ENCODE measurements at regions not wholly inside any gene's neighbourhood (a gene's known extent, or its start where the extent isn't known, plus 50 kb on each side); places are given as distances from the start of the nearest gene placed in this dataset.

DNA sequence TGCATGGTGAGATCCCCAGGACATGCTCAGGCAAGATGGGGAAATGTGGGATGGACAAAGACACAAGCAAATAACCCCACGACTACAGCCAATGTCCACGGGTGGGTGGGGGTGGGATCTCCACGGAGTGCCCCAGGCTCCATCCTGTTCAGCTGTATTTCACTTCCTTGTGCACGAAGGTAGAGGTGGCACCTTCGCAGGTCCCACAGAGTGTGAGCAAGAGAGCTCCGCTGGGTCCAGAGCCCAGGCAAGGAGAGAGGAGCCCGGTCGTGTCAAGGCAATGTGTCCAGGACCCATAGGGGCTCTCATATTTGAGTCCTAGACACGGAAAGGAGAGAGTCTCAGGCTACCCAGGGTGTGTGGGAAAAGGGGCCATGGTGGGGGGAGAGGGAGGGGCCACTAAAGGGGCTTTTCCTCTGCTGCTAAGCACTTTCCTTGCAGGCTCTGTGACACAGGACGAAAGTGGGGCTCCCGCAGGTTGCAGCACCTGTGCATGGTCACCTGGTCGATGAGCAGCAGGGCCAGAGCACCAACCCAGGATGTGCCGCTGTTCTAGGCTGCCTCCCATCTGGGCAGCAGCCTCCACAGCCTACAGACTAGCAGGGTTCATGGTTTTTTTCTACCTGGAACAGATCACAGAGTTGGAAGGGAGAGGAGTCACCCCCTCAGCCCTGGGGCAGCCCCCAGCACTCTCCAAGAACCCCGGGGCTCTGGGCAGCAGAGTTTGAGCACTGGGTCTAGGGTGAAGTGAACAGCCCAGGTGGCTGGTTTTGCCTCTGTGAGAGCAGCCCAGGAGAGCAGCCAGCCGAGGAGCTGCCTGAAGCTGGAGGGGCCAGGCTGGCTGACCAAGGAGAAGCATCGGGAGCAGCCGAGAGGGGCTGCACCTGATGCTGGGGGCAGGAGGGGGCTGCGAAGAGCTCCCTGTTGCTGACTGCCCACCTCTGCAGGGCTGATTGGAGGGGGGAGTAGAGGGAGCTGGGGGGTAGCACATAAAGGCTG is 100.7 kb upstream of the MVB12B start:
- no peak for DNase-seq

GRCh38 chr9:126226991-126227936 is 99.4 kb upstream of the MVB12B start:
- no peak for DNase-seq

GRCh38 chr9:126228111-126228780 is 98.4 kb upstream of the MVB12B start:
- DNase-seq, result no peak

GRCh38 chr9:126228781-126229444 is 97.7 kb upstream of the MVB12B start:
- peak; percentile 79 for DNase-seq

DNA sequence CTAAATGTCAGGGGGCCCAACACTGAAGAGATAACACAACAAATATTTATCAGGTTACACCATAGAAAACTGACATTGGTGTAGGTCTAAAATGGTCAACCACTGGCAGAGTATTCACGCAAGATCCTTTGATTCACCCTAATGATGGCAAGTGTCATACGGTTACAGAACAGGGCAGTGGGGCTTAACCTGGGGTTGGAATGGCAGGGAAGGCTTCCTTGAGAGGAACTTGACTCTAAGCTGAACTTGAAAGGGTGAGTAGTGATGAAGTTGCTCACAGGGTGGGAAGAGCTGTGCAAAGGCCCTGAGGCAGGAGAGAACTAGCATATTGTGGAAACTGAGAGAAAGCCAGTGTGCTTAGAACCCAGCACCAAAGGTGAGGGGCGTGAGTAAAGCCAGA is 97.1 kb upstream of the MVB12B start:
- DNase-seq, result no peak

DNA sequence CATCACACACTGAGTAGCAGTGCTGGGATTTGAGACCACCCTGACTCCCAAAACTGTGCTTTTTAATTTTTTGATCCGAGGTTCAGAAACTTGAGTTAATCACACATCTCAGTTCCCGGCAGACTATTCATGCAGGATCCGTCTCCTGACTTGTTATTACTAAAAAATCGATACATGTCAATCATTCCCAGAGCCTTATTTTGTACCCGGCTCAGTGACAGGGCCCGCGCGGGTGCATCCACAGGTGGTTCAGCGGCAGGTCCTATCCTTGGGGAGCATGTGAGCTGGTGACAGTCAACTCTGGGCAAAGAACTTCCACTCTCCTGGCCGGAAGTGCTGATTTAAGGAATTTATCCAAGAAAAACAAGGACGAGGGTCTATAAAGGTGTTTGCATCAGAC is 95.9 kb upstream of the MVB12B start:
- DNase-seq, result no peak

DNA sequence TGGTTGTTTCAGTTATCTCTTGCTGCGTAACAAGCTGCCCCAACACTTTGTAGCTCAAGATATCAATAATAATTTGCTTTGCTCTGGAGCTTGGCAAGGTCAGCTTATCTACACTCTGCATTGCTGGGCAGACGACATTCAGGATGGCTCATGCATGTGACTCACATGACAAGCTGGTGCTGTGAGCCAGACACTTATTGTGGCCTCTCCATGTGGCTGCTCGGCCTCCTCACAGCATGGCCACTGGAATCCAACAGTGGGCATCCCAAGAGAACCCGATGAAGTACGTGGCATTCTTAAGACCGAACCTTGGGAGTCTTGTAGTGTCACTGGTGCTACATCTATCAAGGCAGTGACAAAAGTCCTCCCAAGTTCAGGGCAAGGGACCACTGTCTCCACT is 94.2 kb upstream of the MVB12B start:
- no peak for DNase-seq

DNA sequence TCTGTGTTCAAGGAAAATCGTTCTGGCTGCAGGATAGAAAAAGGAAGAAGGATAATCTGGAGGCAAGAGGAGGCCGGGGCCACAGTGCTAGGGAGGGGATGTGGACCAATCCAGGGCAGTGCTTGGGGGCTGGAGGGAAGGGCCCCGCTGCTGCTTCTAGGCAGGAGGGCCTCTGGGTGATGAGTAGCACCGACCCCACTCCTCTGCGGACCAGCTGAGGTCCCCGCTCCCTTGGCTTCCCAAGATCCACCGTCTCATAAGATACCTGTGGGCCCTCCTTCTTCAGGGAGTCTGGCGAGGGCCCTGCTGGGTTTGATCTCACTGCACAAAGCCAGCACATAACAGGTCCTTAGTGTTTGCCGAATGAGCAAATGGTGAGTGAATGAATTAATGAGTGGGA is 93.5 kb upstream of the MVB12B start:
- DNase-seq, result no peak

DNA sequence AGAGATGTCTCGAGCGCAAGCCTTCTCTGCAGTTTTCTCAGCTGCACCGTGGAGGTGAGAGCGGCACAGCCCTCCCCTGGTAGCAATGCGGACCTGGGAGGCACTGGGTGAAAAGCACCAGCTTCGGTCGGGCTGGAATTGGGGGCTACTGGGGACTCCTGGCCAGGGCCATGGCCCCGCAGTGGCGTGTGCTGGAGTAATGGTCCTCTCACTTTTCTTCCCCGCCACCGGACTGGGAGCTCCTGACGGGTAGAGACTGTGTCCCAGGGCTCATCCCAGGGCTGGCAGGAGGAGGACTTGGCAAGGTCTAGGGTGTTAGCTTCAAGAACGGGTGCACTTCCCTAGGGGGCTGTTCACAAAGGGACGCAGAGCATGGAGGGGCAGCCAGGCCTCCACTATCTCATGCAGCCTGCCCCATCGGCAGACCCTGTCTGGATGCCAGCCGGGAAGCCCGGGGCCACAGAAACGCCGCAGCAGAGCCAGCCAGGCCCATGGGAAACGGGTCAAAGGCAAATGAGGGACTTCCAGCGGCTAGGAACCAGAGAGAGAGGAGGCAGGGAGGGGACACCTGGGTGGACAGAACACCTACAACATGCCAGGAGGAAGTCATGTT is 92.6 kb upstream of the MVB12B start:
- no peak for DNase-seq

- no peak for DNase-seq
Measured at GRCh38 chr9:126234681-126235335, 91.8 kb upstream of the MVB12B start.

DNA sequence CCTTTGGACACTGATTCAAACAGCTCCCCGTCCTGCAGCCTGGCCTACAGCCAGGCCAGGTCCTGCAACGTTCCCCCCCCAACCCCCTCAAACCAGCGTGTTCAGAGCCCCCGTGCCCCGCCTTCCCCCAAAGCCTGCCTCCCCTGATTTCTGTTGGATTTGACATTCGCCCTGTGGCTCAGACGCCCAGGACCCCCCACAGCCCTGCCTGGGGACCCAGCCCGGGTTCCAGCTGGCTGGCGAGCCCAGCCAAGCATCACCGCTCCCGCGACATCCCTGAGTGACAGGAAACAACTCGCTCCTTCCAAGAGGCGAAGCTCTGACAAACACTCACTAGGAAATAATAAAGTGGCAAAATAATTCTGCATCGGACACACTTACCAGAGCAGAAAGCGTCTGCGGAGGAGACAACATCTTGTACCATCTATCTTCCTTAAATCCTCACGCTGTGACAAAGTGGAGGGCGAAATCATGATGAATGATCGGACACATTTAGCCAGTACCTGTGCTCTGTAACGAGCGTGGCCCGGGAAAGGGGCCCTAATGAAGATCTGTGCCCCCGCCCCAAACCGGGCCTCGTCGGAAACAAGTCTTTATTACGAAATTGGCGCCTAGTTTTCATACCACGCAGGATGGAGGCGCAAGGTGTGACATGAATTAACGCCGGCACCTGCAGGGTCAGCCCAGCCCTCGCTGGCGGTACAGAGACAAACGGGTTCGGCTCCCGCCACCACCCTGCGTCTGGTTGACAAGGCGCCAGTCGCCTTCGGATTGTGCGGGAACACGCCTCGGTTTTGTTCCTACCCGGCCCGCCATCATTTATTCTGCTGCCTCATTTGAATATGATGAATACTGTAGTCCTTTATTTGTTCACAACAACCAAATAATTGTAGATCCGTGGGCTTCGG is 91.0 kb upstream of the MVB12B start:
- DNase-seq, result no peak

GRCh38 chr9:126236273-126236672 is 90.4 kb upstream of the MVB12B start:
- DNase-seq, result no peak

DNA sequence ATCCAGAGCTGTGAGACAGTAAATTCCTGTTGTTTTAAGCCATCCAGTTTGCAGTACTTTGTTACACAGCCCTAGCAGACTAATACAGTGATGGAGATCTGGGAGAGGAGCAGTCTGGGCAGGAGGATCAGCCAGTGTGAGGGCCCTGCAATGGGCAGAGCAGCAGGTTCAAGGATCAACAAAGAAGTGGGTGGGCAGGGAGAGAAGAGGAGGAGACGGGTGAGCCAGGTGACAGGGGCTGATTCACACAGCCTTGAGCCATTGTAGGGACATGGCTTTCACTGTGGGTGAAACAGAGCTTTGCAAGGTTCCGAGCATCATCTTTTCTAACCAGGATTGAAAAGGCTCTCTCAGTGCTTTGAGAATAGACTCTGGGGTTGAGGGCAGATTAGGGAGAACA is 88.2 kb upstream of the MVB12B start:
- DNase-seq, result no peak

GRCh38 chr9:126239515-126239914 is 87.1 kb upstream of the MVB12B start:
- no peak for DNase-seq

DNA sequence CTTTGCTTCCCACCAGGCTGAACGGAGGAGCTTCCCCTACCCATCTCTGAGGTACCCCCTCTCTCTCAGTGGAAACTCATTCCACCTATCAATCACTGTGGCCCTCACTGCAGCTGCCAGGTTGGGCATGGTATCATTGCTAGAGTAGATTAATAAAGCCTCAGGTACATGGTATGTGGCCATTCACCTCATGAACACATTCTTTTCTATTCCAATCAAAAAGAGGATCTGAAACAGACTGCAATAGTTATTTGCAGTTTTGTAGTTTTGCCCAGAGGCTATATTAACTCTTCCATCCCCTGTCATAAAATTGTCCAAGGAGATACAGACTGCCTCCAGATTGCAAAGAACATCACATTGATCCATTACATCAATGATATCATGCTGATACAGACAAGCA is 85.8 kb upstream of the MVB12B start:
- DNase-seq, result no peak

DNA sequence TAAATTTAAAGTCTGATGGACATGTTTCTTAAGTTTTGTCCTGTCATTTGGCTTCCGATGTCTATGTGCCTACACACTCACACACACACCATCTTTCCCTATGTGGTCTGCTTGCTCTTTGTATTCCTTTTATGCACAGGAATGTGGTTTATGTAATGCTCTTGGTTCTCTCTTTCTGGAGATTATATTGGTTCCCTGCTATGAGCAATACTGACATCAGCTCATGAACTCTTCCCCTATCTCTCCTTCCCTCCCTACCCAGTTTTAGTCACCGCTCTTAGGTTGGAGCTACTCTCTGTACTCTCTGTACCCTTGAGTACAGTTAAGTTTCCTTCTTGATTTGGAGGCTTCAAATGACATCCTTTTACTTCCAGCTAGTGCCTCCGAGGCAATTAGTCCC is 77.9 kb upstream of the MVB12B start:
- no peak for DNase-seq

DNA sequence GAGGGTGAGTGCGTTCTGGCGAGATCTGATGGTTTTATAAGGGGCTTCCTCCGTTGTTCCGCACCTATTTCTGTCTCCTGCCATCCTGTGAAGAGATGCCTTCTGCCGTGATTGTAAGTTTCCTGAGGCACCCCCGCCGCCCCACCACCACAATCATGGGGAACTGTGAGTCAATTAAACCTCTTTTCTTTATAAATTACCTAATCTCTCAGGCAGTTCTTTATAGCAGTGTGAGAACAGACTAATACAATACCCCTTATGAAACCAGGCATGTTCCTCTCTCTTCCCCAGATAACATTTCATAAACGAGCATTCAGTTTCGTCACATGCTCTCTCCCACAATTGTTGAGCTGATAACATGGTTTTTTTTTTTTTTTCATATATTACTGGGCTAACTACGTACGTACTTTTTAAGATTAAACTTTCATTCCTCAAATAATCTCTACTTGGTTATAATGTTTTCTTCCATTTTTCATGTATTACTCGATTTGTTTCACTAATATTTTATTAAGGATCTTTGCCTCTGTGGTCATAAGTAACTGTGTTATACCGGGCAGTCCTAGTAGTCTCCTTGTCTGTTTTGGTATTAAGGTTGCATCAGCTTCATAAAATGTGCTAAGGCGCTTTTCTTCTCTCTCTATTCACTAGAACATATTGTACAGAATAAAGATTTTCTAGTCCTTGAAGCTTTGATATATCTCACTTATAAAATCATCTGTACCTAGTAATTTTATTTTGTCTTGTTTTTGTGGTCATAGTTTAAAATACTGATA is 64.9 kb upstream of the MVB12B start:
- no peak for DNase-seq

DNA sequence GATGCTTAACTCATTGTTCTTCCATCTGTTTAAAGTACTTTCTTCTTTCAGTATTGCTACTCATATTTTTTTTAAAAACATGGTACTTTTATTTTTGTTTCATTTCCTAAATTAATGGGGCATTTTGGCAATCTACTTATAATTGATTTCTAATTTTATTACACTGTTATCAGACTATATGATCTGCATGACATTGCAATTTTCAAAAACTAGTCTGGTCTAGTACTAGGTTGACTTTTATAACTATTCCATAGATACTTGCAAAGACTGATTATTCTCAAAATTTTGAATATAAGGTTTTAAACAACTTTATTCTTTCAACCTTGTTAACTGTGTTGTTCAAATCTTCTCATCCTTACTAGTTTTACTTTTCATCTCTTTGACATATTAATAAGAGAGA is 63.9 kb upstream of the MVB12B start:
- DNase-seq, result no peak

DNA sequence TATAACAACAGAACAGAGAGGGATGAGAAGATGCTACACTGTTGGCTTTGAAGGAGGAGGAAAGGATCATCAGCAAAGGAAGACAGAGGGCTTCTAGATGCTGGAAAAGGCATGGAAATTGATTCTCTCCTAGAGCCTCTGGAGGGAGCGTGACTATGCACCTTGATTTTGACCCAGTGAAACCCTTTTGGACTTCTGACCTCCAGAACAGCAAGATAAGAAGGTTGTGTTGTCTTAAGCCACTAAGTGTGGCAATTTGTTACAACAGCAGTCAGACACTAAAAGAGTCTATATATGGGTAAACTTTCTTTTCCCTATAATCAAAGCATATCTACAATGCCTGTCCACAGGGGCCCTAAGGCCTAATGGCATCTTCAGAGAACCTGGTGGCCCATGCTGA is 56.1 kb upstream of the MVB12B start:
- no peak for DNase-seq

All from midbrain (tissue), 1 donor.